PC-3 (cell line): ENCODE measurements at regions not wholly inside any gene's neighbourhood (a gene's known extent, or its start where the extent isn't known, plus 50 kb on each side); places are given as distances from the start of the nearest gene placed in this dataset.
A peak's percentile ranks its signal among the peaks of the same experiment; 100 is the strongest.

Experiments used
- ATAC-seq: fragments of 200-7000 bp; cut with Tn5 transposase; 2 replicates; pipeline ENCODE4 v1.9.1; 2020; ENCODE audit warnings: mild to moderate bottlenecking, moderate library complexity
- BruUV-seq: library from RNA; stranded (reverse); fragments of 400-500 nt; replicated peaks from 2 replicates; lab custom pipeline; 2021; lab: Mats Ljungman, UMichigan
- CTCF ChIA-PET: fragments of 300-600 bp; sonication (Branson Sonifier 250); formaldehyde crosslinking; loops from one replicate; lab custom pipeline; 2022; ENCODE audit warnings: antibody characterized with exemption; lab: Charles Lee
- POLR2A ChIA-PET: fragments of 300-600 bp; sonication (Branson Sonifier 250); formaldehyde crosslinking; loops from one replicate; lab custom pipeline; 2022; ENCODE audit warnings: antibody characterized with exemption; ENCODE audit not compliant: unreplicated experiment; lab: Charles Lee
- DNase-seq: peaks from one replicate; pipeline ENCODE4 v3.0.0-alpha.2; 2015
- H2AFZ ChIP-seq: fragments of 300-600 bp; sonication (generic); 2 replicates; pipeline ENCODE4 v1.6.0; 2016; ENCODE audit warnings: antibody characterized with exemption, low read length
- H3F3A ChIP-seq: fragments of 300-600 bp; sonication (generic); one replicate; pipeline ENCODE4 v1.6.0; 2017; ENCODE audit warnings: antibody characterized with exemption, low read length, control low read depth, mild to moderate bottlenecking; ENCODE audit not compliant: unreplicated experiment
- H3K27ac ChIP-seq: fragments of 300-600 bp; sonication (generic); 2 replicates; pipeline ENCODE4 v1.5.1; 2016; ENCODE audit warnings: mild to moderate bottlenecking, low read length
- H3K27me3 ChIP-seq: fragments of 300-600 bp; sonication (generic); 2 replicates; pipeline ENCODE4 v1.6.1; 2016; ENCODE audit warnings: low read length, mixed read lengths
- H3K36me3 ChIP-seq: fragments of 300-600 bp; sonication (generic); 2 replicates; pipeline ENCODE4 v1.6.1; 2016; ENCODE audit warnings: low read depth, mixed run types, low read length, mixed read lengths
- H3K4me1 ChIP-seq: fragments of 300-600 bp; sonication (generic); 2 replicates; pipeline ENCODE4 v1.5.1; 2016; ENCODE audit warnings: low read length; ENCODE audit not compliant: insufficient read depth
- H3K4me2 ChIP-seq: fragments of 300-600 bp; sonication (generic); 2 replicates; pipeline ENCODE4 v1.6.0; 2016; ENCODE audit warnings: low read length
- H3K4me3 ChIP-seq: fragments of 300-600 bp; sonication (generic); 2 replicates; pipeline ENCODE4 v1.5.1; 2016; ENCODE audit warnings: mild to moderate bottlenecking, low read length, mixed read lengths
- H3K79me2 ChIP-seq: fragments of 300-600 bp; sonication (generic); 2 replicates; pipeline ENCODE4 v1.6.1; 2017; ENCODE audit warnings: low read length, mixed read lengths
- H3K9ac ChIP-seq: fragments of 300-600 bp; sonication (generic); 2 replicates; pipeline ENCODE4 v1.6.0; 2016; ENCODE audit warnings: mild to moderate bottlenecking, low read length
- H3K9me2 ChIP-seq: fragments of 300-600 bp; sonication (generic); replicated peaks from 2 replicates; pipeline ENCODE4 v1.6.1; 2016; ENCODE audit warnings: mixed run types, low read length, mixed read lengths
- H3K9me3 ChIP-seq: fragments of 300-600 bp; sonication (generic); 2 replicates; pipeline ENCODE4 v1.6.1; 2016; ENCODE audit warnings: low read length, mixed read lengths
- H4K20me1 ChIP-seq: fragments of 300-600 bp; sonication (generic); 2 replicates; pipeline ENCODE4 v1.6.1; 2016; ENCODE audit warnings: low read length, mixed read lengths
- EZH2 ChIP-seq: fragments of 300-600 bp; sonication (generic); IDR thresholded peaks from one replicate; pipeline ENCODE4 v1.6.1; 2017; ENCODE audit warnings: antibody characterized with exemption, mild to moderate bottlenecking, low read length; ENCODE audit not compliant: unreplicated experiment
- EZH2phosphoT487 ChIP-seq: fragments of 300-600 bp; sonication (generic); IDR thresholded peaks from 2 replicates; pipeline ENCODE4 v1.6.1; 2018; ENCODE audit warnings: mild to moderate bottlenecking, antibody characterized with exemption, low read length, borderline replicate concordance
- intact Hi-C: fragments of 100-400 bp; cut with micrococcal nuclease; formaldehyde crosslinking; loops from 2 replicates; pipeline ENCODE4 v1.9.0; 2023
- TF ChIP-seq, protein P1 (sequence below): fragments of 300-600 bp; sonication (generic); conservative IDR thresholded peaks from 2 replicates; pipeline ENCODE4 v1.5.1; 2017; ENCODE audit warnings: antibody characterized with exemption, low read depth, mild to moderate bottlenecking, low read length

DNA sequence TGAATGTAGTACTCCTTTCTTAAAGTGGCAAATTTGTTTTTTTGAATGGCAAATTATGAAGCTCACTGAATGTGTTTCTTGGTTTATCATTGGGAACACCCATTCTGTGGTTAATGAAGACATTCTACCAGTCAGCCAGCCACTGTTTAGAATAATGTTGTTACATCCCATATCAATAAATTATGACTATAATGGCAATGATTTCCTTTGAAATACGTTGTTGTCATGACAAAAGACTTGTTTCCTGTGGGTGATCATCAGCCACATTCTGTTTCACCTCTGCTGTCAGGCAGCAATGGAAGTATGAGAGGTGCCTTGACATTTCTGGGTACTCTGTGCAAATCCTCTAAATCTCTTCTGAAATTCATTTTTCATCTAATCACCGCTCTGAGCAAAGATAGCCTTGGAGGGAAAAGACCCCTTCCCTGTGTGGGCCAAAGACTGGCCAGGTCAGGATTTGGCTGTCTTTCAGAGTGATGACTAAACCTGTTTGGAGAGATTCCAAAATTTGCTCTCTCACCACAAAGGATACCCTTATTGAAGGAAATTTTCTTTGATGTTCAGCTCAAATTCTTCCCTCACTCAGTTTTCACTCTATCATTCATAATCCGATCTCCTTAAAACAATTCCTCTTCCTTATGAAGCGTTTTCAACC lies 869.2 kb downstream of the BCL11A start:
- Histone ChIP-seq H3K36me3 (no peaks in the 10 kb centered on the region), H3K4me3 (no peak overlapping the region), H3K4me1 (peaks cover 10% of the 10 kb centered on the region; the same call in 1 of the 2 replicates), H4K20me1 (no peaks in the 10 kb centered on the region), H3K27me3 (no peaks in the 10 kb centered on the region), H3K9me2 (no peaks in the 10 kb centered on the region), H3K79me2 (no peaks in the 10 kb centered on the region), H3K4me2 (no peak overlapping the region; the same call in 1 of the 2 replicates), H3K27ac (no peak overlapping the region), H3K9me3 (no peaks in the 10 kb centered on the region), H3K9ac (no peak overlapping the region), H3F3A (no peaks in the 10 kb centered on the region), H2AFZ (no peak overlapping the region)
- DNase-seq (peak; percentile 49), ATAC-seq (no peak)
- no peak for TF ChIP-seq EZH2
- TF ChIP-seq, protein P1, sequence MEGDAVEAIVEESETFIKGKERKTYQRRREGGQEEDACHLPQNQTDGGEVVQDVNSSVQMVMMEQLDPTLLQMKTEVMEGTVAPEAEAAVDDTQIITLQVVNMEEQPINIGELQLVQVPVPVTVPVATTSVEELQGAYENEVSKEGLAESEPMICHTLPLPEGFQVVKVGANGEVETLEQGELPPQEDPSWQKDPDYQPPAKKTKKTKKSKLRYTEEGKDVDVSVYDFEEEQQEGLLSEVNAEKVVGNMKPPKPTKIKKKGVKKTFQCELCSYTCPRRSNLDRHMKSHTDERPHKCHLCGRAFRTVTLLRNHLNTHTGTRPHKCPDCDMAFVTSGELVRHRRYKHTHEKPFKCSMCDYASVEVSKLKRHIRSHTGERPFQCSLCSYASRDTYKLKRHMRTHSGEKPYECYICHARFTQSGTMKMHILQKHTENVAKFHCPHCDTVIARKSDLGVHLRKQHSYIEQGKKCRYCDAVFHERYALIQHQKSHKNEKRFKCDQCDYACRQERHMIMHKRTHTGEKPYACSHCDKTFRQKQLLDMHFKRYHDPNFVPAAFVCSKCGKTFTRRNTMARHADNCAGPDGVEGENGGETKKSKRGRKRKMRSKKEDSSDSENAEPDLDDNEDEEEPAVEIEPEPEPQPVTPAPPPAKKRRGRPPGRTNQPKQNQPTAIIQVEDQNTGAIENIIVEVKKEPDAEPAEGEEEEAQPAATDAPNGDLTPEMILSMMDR, result no peak
- TF ChIP-seq EZH2phosphoT487, result no peak
- ChIA-PET CTCF (no interaction called here), POLR2A (no interaction called here)
- no TSS peak for BruUV-seq
- intact Hi-C loops, result no loop called here

DNA sequence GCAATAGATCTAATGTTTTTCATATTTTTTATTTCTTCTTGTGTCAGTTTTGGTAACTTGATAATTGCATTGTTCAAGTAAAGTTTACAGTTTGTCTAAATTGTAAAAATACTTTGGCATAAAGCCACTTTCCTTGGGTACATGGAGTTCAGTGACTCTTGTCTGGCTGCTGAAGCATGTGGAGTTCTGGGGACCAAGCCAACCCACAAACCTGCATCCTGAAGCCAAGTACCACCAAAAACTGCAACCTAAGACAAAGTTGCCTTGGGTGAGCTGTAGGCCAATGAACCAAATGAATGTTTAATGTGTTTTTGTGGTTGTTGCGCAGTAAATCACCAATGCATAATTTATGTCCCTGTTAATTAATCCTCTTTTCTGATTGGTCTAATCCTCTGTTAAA lies 872.6 kb downstream of the BCL11A start:
- Histone ChIP-seq H2AFZ (no peak overlapping the region), H3K9me3 (no peaks in the 10 kb centered on the region), H3K9me2 (no peaks in the 10 kb centered on the region), H3K36me3 (no peaks in the 10 kb centered on the region), H3K27me3 (no peaks in the 10 kb centered on the region), H3K27ac (no peak overlapping the region), H3K79me2 (no peaks in the 10 kb centered on the region), H3K4me3 (no peak overlapping the region), H3K9ac (no peak overlapping the region), H3K4me2 (no peak overlapping the region), H3K4me1 (peaks cover 10% of the 10 kb centered on the region; the same call in 1 of the 2 replicates), H4K20me1 (no peaks in the 10 kb centered on the region), H3F3A (no peaks in the 10 kb centered on the region)
- ATAC-seq (no peak), DNase-seq (no peak)
- intact Hi-C loops, result no loop called here
- ChIA-PET CTCF (no interaction called here), POLR2A (no interaction called here)
- no TSS peak for BruUV-seq
- TF ChIP-seq EZH2 (no peak), EZH2phosphoT487 (no peak)
- TF ChIP-seq, protein P1, result no peak

DNA sequence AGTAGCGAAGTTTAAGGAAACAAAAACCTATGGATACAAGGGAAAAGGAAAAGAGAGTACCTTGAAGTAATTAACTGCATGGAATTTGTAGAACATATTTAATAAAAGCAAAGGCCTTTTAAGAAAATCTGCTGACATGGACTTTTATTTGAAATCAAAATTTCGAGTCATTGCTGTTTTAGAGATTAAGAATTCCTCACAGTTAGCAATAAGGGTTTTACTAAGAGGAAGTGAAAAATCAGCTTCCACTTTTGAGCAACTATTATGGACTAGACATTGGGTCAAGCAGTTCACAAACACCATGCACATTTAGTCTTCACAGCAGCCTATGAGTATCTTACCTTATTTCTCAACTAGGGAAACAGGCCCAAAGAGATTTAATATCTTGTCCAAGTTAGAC lies 876.3 kb downstream of the BCL11A start:
- no peak overlapping the region for H3K4me3 ChIP-seq
- no TSS peak for BruUV-seq
- ATAC-seq (no peak), DNase-seq (no peak)
- H3K79me2 ChIP-seq, result no peaks in the 10 kb centered on the region
- H3K9me2 ChIP-seq, result no peaks in the 10 kb centered on the region
- ChIA-PET CTCF (no interaction called here), POLR2A (no interaction called here)
- H4K20me1 ChIP-seq, result no peaks in the 10 kb centered on the region
- H2AFZ ChIP-seq, result no peak overlapping the region
- no peaks in the 10 kb centered on the region for H3K27me3 ChIP-seq
- no peaks in the 10 kb centered on the region for H3F3A ChIP-seq
- H3K4me2 ChIP-seq, result no peak overlapping the region
- no peaks in the 10 kb centered on the region for H3K36me3 ChIP-seq
- intact Hi-C loops, result no loop called here
- H3K4me1 ChIP-seq, result no peaks in the 10 kb centered on the region
- TF ChIP-seq, protein P1, result no peak
- TF ChIP-seq EZH2 (no peak), EZH2phosphoT487 (no peak)
- no peak overlapping the region for H3K27ac ChIP-seq
- no peak overlapping the region for H3K9ac ChIP-seq
- H3K9me3 ChIP-seq, result no peaks in the 10 kb centered on the region
